ENCODE measurements at regions not wholly inside any gene's neighbourhood (a gene's known extent, or its start where the extent isn't known, plus 50 kb on each side); places are given as distances from the start of the nearest gene placed in this dataset.

DNA sequence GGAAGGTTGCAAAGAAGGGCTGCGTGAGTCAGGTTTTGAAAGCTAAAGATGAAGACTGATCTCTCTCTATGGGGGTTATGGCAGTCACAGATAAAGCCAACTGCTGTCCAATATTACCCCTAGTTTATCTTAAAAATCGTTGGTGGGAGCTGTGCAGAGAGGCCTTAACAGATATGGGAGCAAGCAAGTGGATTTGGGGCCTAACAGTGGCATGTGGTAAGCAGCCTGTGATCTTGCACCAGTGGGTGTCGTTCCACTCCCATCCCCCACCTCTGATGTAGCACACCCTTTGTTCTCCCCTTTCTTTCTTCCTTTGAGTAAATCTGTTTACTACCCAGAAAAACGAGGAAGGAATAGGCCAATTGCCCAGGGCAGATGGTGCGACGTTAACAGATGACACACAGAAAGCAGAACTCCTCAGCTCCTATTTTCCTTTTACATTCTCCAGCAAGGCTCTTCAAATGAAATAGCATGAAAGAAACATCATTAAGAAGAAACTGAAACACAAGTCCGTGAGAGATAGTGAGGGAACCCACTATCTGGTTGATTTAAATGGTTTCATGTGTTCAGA is 274.1 kb upstream of the CITED2 start:
- WGBS, 4 donors, result 68 to 71% (median 69%) methylated on average over 7 of the region's 7 CpGs

DNA sequence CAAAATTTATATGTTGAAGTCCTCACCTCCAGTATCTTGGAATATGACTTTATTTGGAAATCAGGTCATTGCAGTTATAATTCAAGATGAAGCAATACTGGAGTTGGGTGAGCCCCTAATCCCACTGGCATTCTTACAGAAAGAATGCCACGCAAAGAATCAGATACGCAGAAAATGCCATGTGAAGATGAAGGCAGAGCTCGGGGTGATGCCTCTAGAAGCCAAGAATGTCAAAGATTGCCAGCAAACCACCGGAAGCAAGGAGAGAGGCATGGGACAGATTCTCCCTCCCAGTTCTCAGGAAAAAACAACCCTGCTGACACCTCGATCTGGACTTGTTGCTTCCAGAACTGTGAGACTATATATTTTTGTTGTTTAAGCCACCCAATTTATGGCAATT is 273.4 kb upstream of the CITED2 start:
- Histone ChIP-seq H3K27me3 (no peaks in the 10 kb centered on the region), H3K9me3 (replicated peaks in 1 of 3) (no peaks in the 10 kb centered on the region), H3K27ac (no peak overlapping the region), H3K36me3 (replicated peaks in 1 of 2) (no peaks in the 10 kb centered on the region), H3K4me3 (no peak overlapping the region), H3K4me1 (replicated peaks in 1 of 2) (no peaks in the 10 kb centered on the region)
- no peak for DNase-seq
- intact Hi-C loops (cut with DNase I), result no loop called here
- WGBS, 4 donors, result 74 to 81% (median 75%) methylated on average over 5 of the region's 5 CpGs
- TF ChIP-seq, protein P1, sequence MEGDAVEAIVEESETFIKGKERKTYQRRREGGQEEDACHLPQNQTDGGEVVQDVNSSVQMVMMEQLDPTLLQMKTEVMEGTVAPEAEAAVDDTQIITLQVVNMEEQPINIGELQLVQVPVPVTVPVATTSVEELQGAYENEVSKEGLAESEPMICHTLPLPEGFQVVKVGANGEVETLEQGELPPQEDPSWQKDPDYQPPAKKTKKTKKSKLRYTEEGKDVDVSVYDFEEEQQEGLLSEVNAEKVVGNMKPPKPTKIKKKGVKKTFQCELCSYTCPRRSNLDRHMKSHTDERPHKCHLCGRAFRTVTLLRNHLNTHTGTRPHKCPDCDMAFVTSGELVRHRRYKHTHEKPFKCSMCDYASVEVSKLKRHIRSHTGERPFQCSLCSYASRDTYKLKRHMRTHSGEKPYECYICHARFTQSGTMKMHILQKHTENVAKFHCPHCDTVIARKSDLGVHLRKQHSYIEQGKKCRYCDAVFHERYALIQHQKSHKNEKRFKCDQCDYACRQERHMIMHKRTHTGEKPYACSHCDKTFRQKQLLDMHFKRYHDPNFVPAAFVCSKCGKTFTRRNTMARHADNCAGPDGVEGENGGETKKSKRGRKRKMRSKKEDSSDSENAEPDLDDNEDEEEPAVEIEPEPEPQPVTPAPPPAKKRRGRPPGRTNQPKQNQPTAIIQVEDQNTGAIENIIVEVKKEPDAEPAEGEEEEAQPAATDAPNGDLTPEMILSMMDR (IDR thresholded peaks at IDR 0.05), result no peak
- no peak for TF ChIP-seq POLR2A (IDR thresholded peaks at IDR 0.05)

More for the DNA sequence above, 274.1 kb upstream of the CITED2 start:
- no peak overlapping the region for H3K27ac ChIP-seq
- no peaks in the 10 kb centered on the region for H3K9me3 ChIP-seq (replicated peaks in 1 of 3)
- no peaks in the 10 kb centered on the region for H3K36me3 ChIP-seq (replicated peaks in 1 of 2)
- H3K27me3 ChIP-seq, result no peaks in the 10 kb centered on the region
- H3K4me3 ChIP-seq, result no peak overlapping the region
- intact Hi-C loops (cut with DNase I), result no loop called here
- TF ChIP-seq POLR2A (IDR thresholded peaks at IDR 0.05), result no peak
- TF ChIP-seq, protein P1 (IDR thresholded peaks at IDR 0.05), result no peak
- no peak for DNase-seq
- H3K4me1 ChIP-seq (replicated peaks in 1 of 2), result no peaks in the 10 kb centered on the region

DNA sequence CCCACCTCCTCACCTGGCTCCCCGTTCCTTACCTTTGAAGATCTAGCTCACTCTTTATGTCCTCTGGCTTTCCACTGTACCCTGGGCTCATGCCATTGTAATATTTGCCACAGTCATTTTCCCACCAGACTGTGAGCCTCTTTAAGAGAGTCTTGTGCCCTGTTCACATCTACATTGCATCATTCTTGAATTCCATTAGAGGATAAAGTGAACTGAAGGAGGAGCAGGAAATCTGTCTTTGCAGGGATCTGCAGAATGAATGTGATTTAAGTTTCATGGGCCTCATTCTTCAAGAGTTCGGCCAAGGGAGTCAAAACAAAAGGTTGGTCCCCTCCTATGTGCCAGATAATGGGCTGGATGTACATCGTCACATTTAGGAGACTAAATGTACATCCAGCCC is 272.6 kb upstream of the CITED2 start:
- 69 to 97% (median 82%) methylated on average over 3 of the region's 3 CpGs for WGBS, 4 donors
- intact Hi-C loops (cut with DNase I), result no loop called here

DNA sequence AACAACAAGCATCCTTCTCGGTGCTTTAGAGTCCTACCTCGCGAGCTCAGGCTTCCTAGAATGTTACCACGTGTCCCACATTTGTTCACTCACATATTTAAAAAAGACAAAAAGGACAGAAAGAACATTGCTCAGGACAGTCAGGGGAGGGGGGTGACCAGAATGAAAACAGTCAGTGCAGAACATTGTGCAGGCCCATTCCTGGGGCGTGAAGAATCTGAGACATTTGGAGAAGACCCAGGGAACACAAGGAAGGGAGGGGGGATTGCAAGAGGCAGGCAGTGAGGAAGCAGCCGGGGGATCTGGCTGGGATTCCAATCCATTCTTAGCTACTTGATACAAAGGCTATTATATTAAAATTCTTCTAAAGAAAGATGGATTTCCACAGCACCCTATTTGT is 270.4 kb upstream of the CITED2 start:
- 61 to 75% (median 70%) methylated on average over 6 of the region's 6 CpGs for WGBS, 4 donors
- DNase-seq, result no peak
- H3K27ac ChIP-seq, result no peak overlapping the region

More for the DNA sequence above, 272.6 kb upstream of the CITED2 start:
- Histone ChIP-seq H3K27me3 (no peaks in the 10 kb centered on the region), H3K4me1 (replicated peaks in 1 of 2) (no peaks in the 10 kb centered on the region), H3K36me3 (replicated peaks in 1 of 2) (no peaks in the 10 kb centered on the region), H3K9me3 (replicated peaks in 1 of 3) (no peaks in the 10 kb centered on the region), H3K4me3 (no peak overlapping the region), H3K27ac (no peak overlapping the region)
- DNase-seq, result no peak
- TF ChIP-seq, protein P1 (IDR thresholded peaks at IDR 0.05), result no peak
- TF ChIP-seq POLR2A (IDR thresholded peaks at IDR 0.05), result no peak

More for the DNA sequence above, 270.4 kb upstream of the CITED2 start:
- Histone ChIP-seq H3K4me1 (replicated peaks in 1 of 2) (no peaks in the 10 kb centered on the region), H3K9me3 (replicated peaks in 1 of 3) (no peaks in the 10 kb centered on the region), H3K4me3 (no peak overlapping the region), H3K27me3 (no peaks in the 10 kb centered on the region), H3K36me3 (replicated peaks in 1 of 2) (no peaks in the 10 kb centered on the region)
- TF ChIP-seq POLR2A (IDR thresholded peaks at IDR 0.05), result no peak
- TF ChIP-seq, protein P1 (IDR thresholded peaks at IDR 0.05), result no peak
- intact Hi-C loops (cut with DNase I), result no loop called here
